WTC11 (cell line): ENCODE measurements at regions not wholly inside any gene's neighbourhood (a gene's known extent, or its start where the extent isn't known, plus 50 kb on each side); places are given as distances from the start of the nearest gene placed in this dataset.

Source experiments
- ATAC-seq: fragments of 200-7000 bp; cut with Tn5 transposase; 2 replicates; pipeline ENCODE4 v1.10.0; 2021; ENCODE audit warnings: mild to moderate bottlenecking, moderate library complexity
- CTCF ChIA-PET: fragments of 300-600 bp; sonication (Branson Sonifier 250); formaldehyde crosslinking; loops from one replicate; lab custom pipeline; 2021; ENCODE audit warnings: antibody characterized with exemption; lab: Charles Lee
- POLR2A ChIA-PET: fragments of 350-600 bp; sonication (Branson Sonifier 250); formaldehyde crosslinking; loops from one replicate; lab custom pipeline; 2021; ENCODE audit warnings: antibody characterized with exemption; lab: Charles Lee
- DNase-seq: peaks from one replicate; pipeline ENCODE4 v3.0.0; 2021; ENCODE audit warnings: low spot score
- H3K27ac Mint-ChIP-seq: 2 replicates; pipeline ENCODE4 v1.8.0; 2021; ENCODE audit warnings: mixed read lengths
- H3K27me3 Mint-ChIP-seq: 2 replicates; pipeline ENCODE4 v1.8.0; 2021; ENCODE audit warnings: low read depth, mild to moderate bottlenecking, moderate library complexity, mixed read lengths
- H3K36me3 Mint-ChIP-seq: 2 replicates; pipeline ENCODE4 v1.8.0; 2021; ENCODE audit warnings: mixed read lengths
- H3K4me1 Mint-ChIP-seq: 2 replicates; pipeline ENCODE4 v1.8.0; 2022; ENCODE audit warnings: mixed read lengths
- H3K4me3 Mint-ChIP-seq: 2 replicates; pipeline ENCODE4 v1.8.0; 2021; ENCODE audit warnings: mild to moderate bottlenecking, moderate library complexity, mixed read lengths
- H3K9me3 Mint-ChIP-seq: 2 replicates; pipeline ENCODE4 v1.8.0; 2021; ENCODE audit warnings: mixed read lengths
- ATF2 ChIP-seq: sonication (generic); formaldehyde crosslinking; IDR thresholded peaks from 2 replicates; pipeline ENCODE4 v1.8.1; 2022; ENCODE audit warnings: low read depth, missing genetic modification reagents, borderline replicate concordance
- FOXK1 ChIP-seq: sonication (generic); formaldehyde crosslinking; IDR thresholded peaks from 2 replicates; pipeline ENCODE4 v1.8.0; 2022; ENCODE audit warnings: mild to moderate bottlenecking, moderate library complexity, missing genetic modification reagents
- FOXP4 ChIP-seq: sonication (generic); formaldehyde crosslinking; IDR thresholded peaks from 2 replicates; pipeline ENCODE4 v1.8.0; 2022; ENCODE audit warnings: mild to moderate bottlenecking, missing genetic modification reagents
- GABPB1 ChIP-seq: sonication (generic); formaldehyde crosslinking; IDR thresholded peaks from 2 replicates; pipeline ENCODE4 v1.8.1; 2023; ENCODE audit warnings: mild to moderate bottlenecking, missing genetic modification reagents
- HMGXB4 ChIP-seq: sonication (generic); formaldehyde crosslinking; IDR thresholded peaks from 2 replicates; pipeline ENCODE4 v1.8.1; 2023; ENCODE audit warnings: mild to moderate bottlenecking, moderate library complexity, missing genetic modification reagents
- KAT7 ChIP-seq: sonication (generic); formaldehyde crosslinking; IDR thresholded peaks from 2 replicates; pipeline ENCODE4 v1.8.1; 2023; ENCODE audit warnings: missing genetic modification reagents, mild to moderate bottlenecking, borderline replicate concordance
- MLX ChIP-seq: sonication (generic); formaldehyde crosslinking; IDR thresholded peaks from 2 replicates; pipeline ENCODE4 v1.8.1; 2023; ENCODE audit warnings: mild to moderate bottlenecking, missing genetic modification reagents, moderate library complexity
- SMAD3 ChIP-seq: sonication (generic); formaldehyde crosslinking; IDR thresholded peaks from 2 replicates; pipeline ENCODE4 v1.8.0; 2022; ENCODE audit warnings: missing genetic modification reagents, mild to moderate bottlenecking, borderline replicate concordance
- SP1 ChIP-seq: sonication (generic); formaldehyde crosslinking; conservative IDR thresholded peaks from 2 replicates; pipeline ENCODE4 v1.8.1; 2022; ENCODE audit warnings: missing genetic modification reagents
- TEAD1 ChIP-seq: sonication (generic); formaldehyde crosslinking; IDR thresholded peaks from 2 replicates; pipeline ENCODE4 v1.8.0; 2022; ENCODE audit warnings: mild to moderate bottlenecking, missing genetic modification reagents
- TEAD4 ChIP-seq: sonication (generic); formaldehyde crosslinking; IDR thresholded peaks from 2 replicates; pipeline ENCODE4 v1.8.0; 2022; ENCODE audit warnings: mild to moderate bottlenecking, missing genetic modification reagents
- ZBTB21 ChIP-seq: sonication (generic); formaldehyde crosslinking; IDR thresholded peaks from 2 replicates; pipeline ENCODE4 v1.8.1; 2023; ENCODE audit warnings: mild to moderate bottlenecking, missing genetic modification reagents, borderline replicate concordance
- ZNF121 ChIP-seq: sonication (generic); formaldehyde crosslinking; IDR thresholded peaks from 2 replicates; pipeline ENCODE4 v1.8.0; 2023; ENCODE audit warnings: missing genetic modification reagents
- ZNF138 ChIP-seq: sonication (generic); formaldehyde crosslinking; conservative IDR thresholded peaks from 2 replicates; pipeline ENCODE4 v1.8.1; 2022; ENCODE audit warnings: mild to moderate bottlenecking, moderate library complexity, missing genetic modification reagents
- ZNF219 ChIP-seq: sonication (generic); formaldehyde crosslinking; IDR thresholded peaks from 2 replicates; pipeline ENCODE4 v1.8.0; 2023; ENCODE audit warnings: missing genetic modification reagents, mild to moderate bottlenecking, borderline replicate concordance
- TF ChIP-seq, protein P1 (sequence below): sonication (generic); formaldehyde crosslinking; conservative IDR thresholded peaks from 2 replicates; pipeline ENCODE4 v1.8.1; 2023; ENCODE audit warnings: mild to moderate bottlenecking, low read depth, missing genetic modification reagents, moderate library complexity
- TF ChIP-seq, protein P2 (sequence below): fragments of 250-450 bp; sonication (Bioruptor Pico); conservative IDR thresholded peaks from 2 replicates; pipeline ENCODE4 v1.9.0; 2021; ENCODE audit warnings: mild to moderate bottlenecking
- TF ChIP-seq, protein P3 (sequence below): sonication (generic); formaldehyde crosslinking; IDR thresholded peaks from 2 replicates; pipeline ENCODE4 v1.8.0; 2023; ENCODE audit warnings: missing genetic modification reagents
- TF ChIP-seq, protein P4 (sequence below): sonication (generic); formaldehyde crosslinking; IDR thresholded peaks from 2 replicates; pipeline ENCODE4 v1.8.0; 2022; ENCODE audit warnings: mild to moderate bottlenecking, missing genetic modification reagents

DNA sequence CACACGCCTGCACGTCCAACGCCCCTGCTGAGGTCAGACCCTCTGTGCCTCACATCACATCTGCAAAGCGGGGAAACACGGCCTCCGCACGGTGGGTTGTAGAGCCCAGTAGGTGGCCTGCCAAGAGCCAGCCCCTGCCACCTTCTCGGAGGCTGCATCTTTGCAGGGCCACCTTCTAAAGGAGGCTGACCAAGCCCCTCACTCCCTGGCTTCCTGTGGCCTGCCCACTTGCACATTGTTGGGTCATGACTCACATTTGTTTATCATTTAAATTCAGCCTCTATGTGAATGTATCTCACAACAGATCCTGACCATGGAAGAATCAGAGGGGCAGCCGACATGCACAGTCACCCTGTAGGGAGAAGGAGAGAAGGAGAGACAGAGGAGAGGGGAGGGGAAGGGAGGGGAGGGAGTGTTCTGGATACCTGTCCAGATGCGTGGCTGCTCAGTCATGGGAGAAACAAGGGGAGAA, 319.5 kb upstream of the DIO3 start (continued):
- no peak for TF ChIP-seq ZBTB21 (CRISPR knock-in tag)
- no peak for TF ChIP-seq ZNF138
- no peak for TF ChIP-seq HMGXB4 (CRISPR knock-in tag)
- TF ChIP-seq, protein P1, sequence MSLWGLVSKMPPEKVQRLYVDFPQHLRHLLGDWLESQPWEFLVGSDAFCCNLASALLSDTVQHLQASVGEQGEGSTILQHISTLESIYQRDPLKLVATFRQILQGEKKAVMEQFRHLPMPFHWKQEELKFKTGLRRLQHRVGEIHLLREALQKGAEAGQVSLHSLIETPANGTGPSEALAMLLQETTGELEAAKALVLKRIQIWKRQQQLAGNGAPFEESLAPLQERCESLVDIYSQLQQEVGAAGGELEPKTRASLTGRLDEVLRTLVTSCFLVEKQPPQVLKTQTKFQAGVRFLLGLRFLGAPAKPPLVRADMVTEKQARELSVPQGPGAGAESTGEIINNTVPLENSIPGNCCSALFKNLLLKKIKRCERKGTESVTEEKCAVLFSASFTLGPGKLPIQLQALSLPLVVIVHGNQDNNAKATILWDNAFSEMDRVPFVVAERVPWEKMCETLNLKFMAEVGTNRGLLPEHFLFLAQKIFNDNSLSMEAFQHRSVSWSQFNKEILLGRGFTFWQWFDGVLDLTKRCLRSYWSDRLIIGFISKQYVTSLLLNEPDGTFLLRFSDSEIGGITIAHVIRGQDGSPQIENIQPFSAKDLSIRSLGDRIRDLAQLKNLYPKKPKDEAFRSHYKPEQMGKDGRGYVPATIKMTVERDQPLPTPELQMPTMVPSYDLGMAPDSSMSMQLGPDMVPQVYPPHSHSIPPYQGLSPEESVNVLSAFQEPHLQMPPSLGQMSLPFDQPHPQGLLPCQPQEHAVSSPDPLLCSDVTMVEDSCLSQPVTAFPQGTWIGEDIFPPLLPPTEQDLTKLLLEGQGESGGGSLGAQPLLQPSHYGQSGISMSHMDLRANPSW: no peak
- TF ChIP-seq TEAD4: no peak
- TF ChIP-seq KAT7 (CRISPR knock-in tag): no peak
- no peak for TF ChIP-seq FOXP4 (CRISPR knock-in tag)
- TF ChIP-seq TEAD1 (CRISPR knock-in tag): no peak

- ChIA-PET CTCF (no interaction called here), POLR2A (interaction anchor here (0.5 kb wide), 1 partner anchor 140 kb away, joined by 3 read pairs; no protein-coding TSS in a partner anchor)
- Mint-ChIP-seq H3K36me3 (peaks cover 3% of the 10 kb centered on the region; the same call in 1 of the 2 replicates), H3K4me1 (peaks cover 18% of the 10 kb centered on the region), H3K4me3 (no peak overlapping the region), H3K27ac (no peak overlapping the region), H3K9me3 (peaks cover 8% of the 10 kb centered on the region), H3K27me3 (no peaks in the 10 kb centered on the region)
- ATAC-seq (no peak), DNase-seq (no peak)
- TF ChIP-seq ZNF138 (no peak), GABPB1 (CRISPR knock-in tag) (no peak), ZNF219 (CRISPR knock-in tag) (no peak), TEAD1 (CRISPR knock-in tag) (no peak), FOXK1 (no peak), MLX (no peak), SMAD3 (CRISPR knock-in tag) (no peak), ATF2 (CRISPR knock-in tag) (no peak), ZNF121 (CRISPR knock-in tag) (no peak), SP1 (CRISPR knock-in tag) (no peak)
- TF ChIP-seq, protein P2, sequence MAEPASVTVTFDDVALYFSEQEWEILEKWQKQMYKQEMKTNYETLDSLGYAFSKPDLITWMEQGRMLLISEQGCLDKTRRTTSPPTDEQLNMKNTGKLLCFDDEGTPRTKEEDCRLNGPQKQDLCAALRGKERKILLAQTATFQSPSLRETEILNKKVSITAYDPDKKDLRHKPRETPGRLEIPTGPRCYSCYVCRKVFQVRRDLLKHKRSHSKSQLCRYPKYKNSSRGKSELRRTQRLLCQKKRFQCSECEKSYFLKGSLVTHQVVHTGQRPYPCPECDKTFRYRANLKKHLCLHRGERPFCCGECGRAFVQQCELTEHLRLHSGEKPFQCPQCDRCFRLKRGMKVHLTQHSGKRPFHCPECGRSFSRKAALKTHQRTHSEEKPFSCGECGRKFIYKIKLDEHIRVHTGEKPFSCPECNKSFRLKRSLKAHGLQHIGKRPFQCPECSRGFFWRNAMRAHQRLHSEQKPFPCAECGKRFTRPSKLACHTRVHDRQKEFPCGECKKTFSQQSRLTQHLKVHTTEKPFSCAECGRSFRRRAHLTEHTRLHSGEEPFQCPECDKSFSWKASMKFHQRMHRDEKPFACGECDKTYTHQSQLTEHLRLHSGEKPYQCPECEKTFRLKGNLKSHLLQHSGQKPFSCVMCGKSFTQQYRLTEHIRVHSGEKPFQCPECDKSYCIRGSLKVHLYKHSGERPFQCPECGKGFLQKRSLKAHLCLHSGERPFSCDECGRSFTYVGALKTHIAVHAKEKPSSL (CRISPR knock-in tag): no peak
- TF ChIP-seq, protein P3, sequence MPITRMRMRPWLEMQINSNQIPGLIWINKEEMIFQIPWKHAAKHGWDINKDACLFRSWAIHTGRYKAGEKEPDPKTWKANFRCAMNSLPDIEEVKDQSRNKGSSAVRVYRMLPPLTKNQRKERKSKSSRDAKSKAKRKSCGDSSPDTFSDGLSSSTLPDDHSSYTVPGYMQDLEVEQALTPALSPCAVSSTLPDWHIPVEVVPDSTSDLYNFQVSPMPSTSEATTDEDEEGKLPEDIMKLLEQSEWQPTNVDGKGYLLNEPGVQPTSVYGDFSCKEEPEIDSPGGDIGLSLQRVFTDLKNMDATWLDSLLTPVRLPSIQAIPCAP: no peak
- TF ChIP-seq, protein P4, sequence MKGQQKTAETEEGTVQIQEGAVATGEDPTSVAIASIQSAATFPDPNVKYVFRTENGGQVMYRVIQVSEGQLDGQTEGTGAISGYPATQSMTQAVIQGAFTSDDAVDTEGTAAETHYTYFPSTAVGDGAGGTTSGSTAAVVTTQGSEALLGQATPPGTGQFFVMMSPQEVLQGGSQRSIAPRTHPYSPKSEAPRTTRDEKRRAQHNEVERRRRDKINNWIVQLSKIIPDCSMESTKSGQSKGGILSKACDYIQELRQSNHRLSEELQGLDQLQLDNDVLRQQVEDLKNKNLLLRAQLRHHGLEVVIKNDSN (CRISPR knock-in tag): no peak
Observed at GRCh38 chr14:101242442-101243385, 318.6 kb upstream of the DIO3 start.
